PC-3 (cell line): ENCODE measurements at regions not wholly inside any gene's neighbourhood (a gene's known extent, or its start where the extent isn't known, plus 50 kb on each side); places are given as distances from the start of the nearest gene placed in this dataset.

Experiments used
- ATAC-seq: fragments of 200-7000 bp; cut with Tn5 transposase; 2 replicates; pipeline ENCODE4 v1.9.1; 2020; ENCODE audit warnings: mild to moderate bottlenecking, moderate library complexity
- BruUV-seq: library from RNA; stranded (reverse); fragments of 400-500 nt; replicated peaks from 2 replicates; lab custom pipeline; 2021; lab: Mats Ljungman, UMichigan
- CTCF ChIA-PET: fragments of 300-600 bp; sonication (Branson Sonifier 250); formaldehyde crosslinking; loops from one replicate; lab custom pipeline; 2022; ENCODE audit warnings: antibody characterized with exemption; lab: Charles Lee
- POLR2A ChIA-PET: fragments of 300-600 bp; sonication (Branson Sonifier 250); formaldehyde crosslinking; loops from one replicate; lab custom pipeline; 2022; ENCODE audit warnings: antibody characterized with exemption; ENCODE audit not compliant: unreplicated experiment; lab: Charles Lee
- DNase-seq: peaks from one replicate; pipeline ENCODE4 v3.0.0-alpha.2; 2015
- H2AFZ ChIP-seq: fragments of 300-600 bp; sonication (generic); 2 replicates; pipeline ENCODE4 v1.6.0; 2016; ENCODE audit warnings: antibody characterized with exemption, low read length
- H3F3A ChIP-seq: fragments of 300-600 bp; sonication (generic); one replicate; pipeline ENCODE4 v1.6.0; 2017; ENCODE audit warnings: antibody characterized with exemption, low read length, control low read depth, mild to moderate bottlenecking; ENCODE audit not compliant: unreplicated experiment
- H3K27ac ChIP-seq: fragments of 300-600 bp; sonication (generic); 2 replicates; pipeline ENCODE4 v1.5.1; 2016; ENCODE audit warnings: mild to moderate bottlenecking, low read length
- H3K27me3 ChIP-seq: fragments of 300-600 bp; sonication (generic); 2 replicates; pipeline ENCODE4 v1.6.1; 2016; ENCODE audit warnings: low read length, mixed read lengths
- H3K36me3 ChIP-seq: fragments of 300-600 bp; sonication (generic); 2 replicates; pipeline ENCODE4 v1.6.1; 2016; ENCODE audit warnings: low read depth, mixed run types, low read length, mixed read lengths
- H3K4me1 ChIP-seq: fragments of 300-600 bp; sonication (generic); 2 replicates; pipeline ENCODE4 v1.5.1; 2016; ENCODE audit warnings: low read length; ENCODE audit not compliant: insufficient read depth
- H3K4me2 ChIP-seq: fragments of 300-600 bp; sonication (generic); 2 replicates; pipeline ENCODE4 v1.6.0; 2016; ENCODE audit warnings: low read length
- H3K4me3 ChIP-seq: fragments of 300-600 bp; sonication (generic); 2 replicates; pipeline ENCODE4 v1.5.1; 2016; ENCODE audit warnings: mild to moderate bottlenecking, low read length, mixed read lengths
- H3K79me2 ChIP-seq: fragments of 300-600 bp; sonication (generic); 2 replicates; pipeline ENCODE4 v1.6.1; 2017; ENCODE audit warnings: low read length, mixed read lengths
- H3K9ac ChIP-seq: fragments of 300-600 bp; sonication (generic); 2 replicates; pipeline ENCODE4 v1.6.0; 2016; ENCODE audit warnings: mild to moderate bottlenecking, low read length
- H3K9me2 ChIP-seq: fragments of 300-600 bp; sonication (generic); replicated peaks from 2 replicates; pipeline ENCODE4 v1.6.1; 2016; ENCODE audit warnings: mixed run types, low read length, mixed read lengths
- H3K9me3 ChIP-seq: fragments of 300-600 bp; sonication (generic); 2 replicates; pipeline ENCODE4 v1.6.1; 2016; ENCODE audit warnings: low read length, mixed read lengths
- H4K20me1 ChIP-seq: fragments of 300-600 bp; sonication (generic); 2 replicates; pipeline ENCODE4 v1.6.1; 2016; ENCODE audit warnings: low read length, mixed read lengths
- EZH2 ChIP-seq: fragments of 300-600 bp; sonication (generic); IDR thresholded peaks from one replicate; pipeline ENCODE4 v1.6.1; 2017; ENCODE audit warnings: antibody characterized with exemption, mild to moderate bottlenecking, low read length; ENCODE audit not compliant: unreplicated experiment
- EZH2phosphoT487 ChIP-seq: fragments of 300-600 bp; sonication (generic); IDR thresholded peaks from 2 replicates; pipeline ENCODE4 v1.6.1; 2018; ENCODE audit warnings: mild to moderate bottlenecking, antibody characterized with exemption, low read length, borderline replicate concordance
- intact Hi-C: fragments of 100-400 bp; cut with micrococcal nuclease; formaldehyde crosslinking; loops from 2 replicates; pipeline ENCODE4 v1.9.0; 2023
- TF ChIP-seq, protein P1 (sequence below): fragments of 300-600 bp; sonication (generic); conservative IDR thresholded peaks from 2 replicates; pipeline ENCODE4 v1.5.1; 2017; ENCODE audit warnings: antibody characterized with exemption, low read depth, mild to moderate bottlenecking, low read length

GRCh38 chr4:141789716-141790115 lies 153.3 kb downstream of the IL15 start:
- Histone ChIP-seq H2AFZ (no peak overlapping the region), H4K20me1 (no peaks in the 10 kb centered on the region), H3K79me2 (no peaks in the 10 kb centered on the region), H3K9me3 (no peaks in the 10 kb centered on the region), H3K27ac (no peak overlapping the region), H3K4me2 (no peak overlapping the region), H3K9me2 (no peaks in the 10 kb centered on the region), H3K36me3 (no peaks in the 10 kb centered on the region), H3K4me1 (no peaks in the 10 kb centered on the region), H3K27me3 (no peaks in the 10 kb centered on the region), H3F3A (no peaks in the 10 kb centered on the region), H3K4me3 (no peak overlapping the region), H3K9ac (no peak overlapping the region)
- intact Hi-C loops: no loop called here
- BruUV-seq: no TSS peak
- no peak for ATAC-seq
- no peak for DNase-seq
- CTCF ChIA-PET: no interaction called here
- POLR2A ChIA-PET: no interaction called here
- TF ChIP-seq EZH2phosphoT487: no peak
- TF ChIP-seq, protein P1, sequence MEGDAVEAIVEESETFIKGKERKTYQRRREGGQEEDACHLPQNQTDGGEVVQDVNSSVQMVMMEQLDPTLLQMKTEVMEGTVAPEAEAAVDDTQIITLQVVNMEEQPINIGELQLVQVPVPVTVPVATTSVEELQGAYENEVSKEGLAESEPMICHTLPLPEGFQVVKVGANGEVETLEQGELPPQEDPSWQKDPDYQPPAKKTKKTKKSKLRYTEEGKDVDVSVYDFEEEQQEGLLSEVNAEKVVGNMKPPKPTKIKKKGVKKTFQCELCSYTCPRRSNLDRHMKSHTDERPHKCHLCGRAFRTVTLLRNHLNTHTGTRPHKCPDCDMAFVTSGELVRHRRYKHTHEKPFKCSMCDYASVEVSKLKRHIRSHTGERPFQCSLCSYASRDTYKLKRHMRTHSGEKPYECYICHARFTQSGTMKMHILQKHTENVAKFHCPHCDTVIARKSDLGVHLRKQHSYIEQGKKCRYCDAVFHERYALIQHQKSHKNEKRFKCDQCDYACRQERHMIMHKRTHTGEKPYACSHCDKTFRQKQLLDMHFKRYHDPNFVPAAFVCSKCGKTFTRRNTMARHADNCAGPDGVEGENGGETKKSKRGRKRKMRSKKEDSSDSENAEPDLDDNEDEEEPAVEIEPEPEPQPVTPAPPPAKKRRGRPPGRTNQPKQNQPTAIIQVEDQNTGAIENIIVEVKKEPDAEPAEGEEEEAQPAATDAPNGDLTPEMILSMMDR: no peak
- no peak for TF ChIP-seq EZH2

DNA sequence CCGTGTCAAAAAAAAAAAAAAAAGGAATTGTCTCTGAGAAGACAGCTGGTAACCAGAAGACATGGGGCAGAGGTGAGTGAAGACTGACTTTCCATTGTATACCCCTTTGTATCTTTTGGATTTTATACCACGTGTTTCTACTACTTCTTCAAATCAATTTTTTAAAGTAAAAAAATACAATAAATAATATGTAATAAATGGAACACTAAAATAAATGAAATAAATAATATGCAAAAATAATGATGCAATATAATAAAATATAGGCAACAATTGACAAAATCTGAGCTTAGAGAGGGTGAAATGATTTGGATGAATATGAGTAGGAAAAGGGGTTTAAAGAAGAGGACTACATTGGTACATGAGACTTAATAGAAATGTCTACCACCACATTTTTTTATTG lies 155.8 kb downstream of the IL15 start:
- CTCF ChIA-PET: no interaction called here
- Histone ChIP-seq H3K27ac (no peak overlapping the region), H3K4me2 (no peak overlapping the region), H3K9me2 (no peaks in the 10 kb centered on the region), H3F3A (no peaks in the 10 kb centered on the region), H3K9ac (no peak overlapping the region), H3K36me3 (no peaks in the 10 kb centered on the region), H2AFZ (no peak overlapping the region), H4K20me1 (no peaks in the 10 kb centered on the region), H3K4me1 (no peaks in the 10 kb centered on the region), H3K27me3 (no peaks in the 10 kb centered on the region), H3K9me3 (no peaks in the 10 kb centered on the region), H3K79me2 (no peaks in the 10 kb centered on the region), H3K4me3 (no peak overlapping the region)
- no peak for TF ChIP-seq EZH2
- TF ChIP-seq EZH2phosphoT487: no peak
- TF ChIP-seq, protein P1: no peak
- no TSS peak for BruUV-seq
- intact Hi-C loops: no loop called here
- no peak for DNase-seq
- no peak for ATAC-seq
- POLR2A ChIA-PET: no interaction called here

DNA sequence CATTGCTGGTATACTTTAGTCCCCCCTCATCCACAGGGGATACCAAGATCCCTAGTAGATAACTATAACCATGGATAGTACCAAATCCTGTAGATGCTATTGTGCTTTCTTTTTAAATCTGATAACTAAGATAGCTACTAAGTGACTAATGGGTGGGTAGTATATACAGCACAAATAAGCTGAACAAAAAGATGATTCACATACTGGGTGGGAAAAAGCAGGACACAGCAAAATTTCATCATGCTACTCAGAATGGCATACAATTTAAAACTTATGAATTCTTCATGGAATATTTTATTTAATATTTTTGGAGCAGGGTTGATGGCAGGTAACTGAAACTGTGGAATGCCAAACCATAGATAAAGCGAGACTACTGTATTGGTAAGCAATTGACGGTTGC lies 161.6 kb downstream of the IL15 start:
- Histone ChIP-seq H3K4me3 (no peak overlapping the region), H3F3A (no peaks in the 10 kb centered on the region), H3K27ac (no peak overlapping the region), H3K9me3 (no peaks in the 10 kb centered on the region), H3K36me3 (no peaks in the 10 kb centered on the region), H3K4me2 (no peak overlapping the region), H3K9ac (no peak overlapping the region), H3K9me2 (no peaks in the 10 kb centered on the region), H3K27me3 (no peaks in the 10 kb centered on the region), H4K20me1 (no peaks in the 10 kb centered on the region), H3K4me1 (peaks cover 11% of the 10 kb centered on the region), H3K79me2 (no peaks in the 10 kb centered on the region), H2AFZ (no peak overlapping the region)
- ChIA-PET POLR2A (no interaction called here), CTCF (no interaction called here)
- intact Hi-C loops: no loop called here
- DNase-seq (peak; percentile 25), ATAC-seq (peak; percentile 38; the same call in 1 of the 2 replicates)
- no peak for TF ChIP-seq EZH2
- TF ChIP-seq, protein P1: no peak
- no peak for TF ChIP-seq EZH2phosphoT487
- no TSS peak for BruUV-seq
